ENCODE measurements at regions not wholly inside any gene's neighbourhood (a gene's known extent, or its start where the extent isn't known, plus 50 kb on each side); places are given as distances from the start of the nearest gene placed in this dataset.

DNA sequence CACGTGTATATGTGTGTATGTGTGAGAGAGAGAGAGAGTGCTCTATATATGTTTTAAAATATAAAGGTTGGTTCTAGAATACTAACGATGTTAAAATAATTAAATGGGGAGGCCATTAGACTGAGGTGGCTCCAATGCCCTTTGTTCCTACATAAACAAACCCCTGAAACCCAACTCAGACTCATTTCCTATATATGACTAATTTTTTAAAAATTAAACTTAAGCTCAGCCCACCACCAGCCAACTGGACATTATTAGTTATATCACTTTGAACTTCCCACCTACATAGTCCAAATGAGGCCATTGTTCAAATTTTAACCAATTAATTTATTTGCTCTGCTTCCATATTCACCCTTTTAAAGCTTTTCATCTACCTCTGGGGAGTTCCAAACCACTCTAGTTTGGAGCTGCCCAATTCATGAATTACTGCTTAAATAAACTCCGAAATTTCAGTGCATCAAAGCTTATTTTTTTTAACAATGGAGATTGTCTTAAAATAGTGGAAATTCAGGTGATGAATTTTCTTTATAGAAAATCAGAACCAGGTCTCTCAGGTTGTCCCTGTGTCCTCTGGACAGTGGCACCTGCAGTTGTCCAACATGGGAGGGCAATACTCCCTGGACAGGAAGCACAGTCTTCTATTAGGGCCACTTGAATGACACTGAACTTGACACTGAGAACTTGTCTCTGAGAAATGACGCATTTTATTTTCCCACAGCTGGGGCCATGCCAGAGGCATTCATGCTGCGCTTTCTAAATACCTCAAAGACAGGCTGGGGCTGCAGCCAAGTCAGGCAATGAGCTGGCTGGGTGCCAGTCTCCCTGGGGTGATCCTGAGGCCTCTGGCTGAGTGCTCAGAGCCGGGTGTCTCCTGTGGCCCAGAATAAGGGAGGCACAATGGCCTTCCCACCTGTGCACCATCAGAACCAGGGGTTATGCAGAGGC lies 109.5 kb upstream of the TMEM72 start:
- Histone ChIP-seq H3K4me2 (no peak overlapping the region), H3F3A (ENCODE audit: low read depth) (no peaks in the 10 kb centered on the region), H3K79me2 (ENCODE audit: low read depth) (no peaks in the 10 kb centered on the region), H3K27ac (no peak overlapping the region), H3K9me3 (ENCODE audit: low read depth) (no peaks in the 10 kb centered on the region), H2AFZ (replicated peaks) (no peak overlapping the region), H3K36me3 (no peaks in the 10 kb centered on the region), H4K20me1 (ENCODE audit: low read depth) (no peaks in the 10 kb centered on the region), H3K27me3 (no peaks in the 10 kb centered on the region), H3K9ac (no peak overlapping the region), H3K4me3 (no peak overlapping the region), H3K4me1 (no peaks in the 10 kb centered on the region)
- H3K36me3 Mint-ChIP-seq, result no peaks in the 10 kb centered on the region
- no peaks in the 10 kb centered on the region for H3K27me3 Mint-ChIP-seq (ENCODE audit: insufficient read depth, low read depth)
- H3K27ac Mint-ChIP-seq, result no peak overlapping the region
- no peak overlapping the region for H3K4me3 Mint-ChIP-seq
- no peak for DNase-seq (ENCODE audit: low spot score)
- no peaks in the 10 kb centered on the region for H3K9me3 Mint-ChIP-seq
- TF ChIP-seq EZH2phosphoT487 (IDR thresholded peaks at IDR 0.05), result no peak
- no peak for TF ChIP-seq EZH2 (IDR thresholded peaks at IDR 0.05)
- TF ChIP-seq, protein P1, sequence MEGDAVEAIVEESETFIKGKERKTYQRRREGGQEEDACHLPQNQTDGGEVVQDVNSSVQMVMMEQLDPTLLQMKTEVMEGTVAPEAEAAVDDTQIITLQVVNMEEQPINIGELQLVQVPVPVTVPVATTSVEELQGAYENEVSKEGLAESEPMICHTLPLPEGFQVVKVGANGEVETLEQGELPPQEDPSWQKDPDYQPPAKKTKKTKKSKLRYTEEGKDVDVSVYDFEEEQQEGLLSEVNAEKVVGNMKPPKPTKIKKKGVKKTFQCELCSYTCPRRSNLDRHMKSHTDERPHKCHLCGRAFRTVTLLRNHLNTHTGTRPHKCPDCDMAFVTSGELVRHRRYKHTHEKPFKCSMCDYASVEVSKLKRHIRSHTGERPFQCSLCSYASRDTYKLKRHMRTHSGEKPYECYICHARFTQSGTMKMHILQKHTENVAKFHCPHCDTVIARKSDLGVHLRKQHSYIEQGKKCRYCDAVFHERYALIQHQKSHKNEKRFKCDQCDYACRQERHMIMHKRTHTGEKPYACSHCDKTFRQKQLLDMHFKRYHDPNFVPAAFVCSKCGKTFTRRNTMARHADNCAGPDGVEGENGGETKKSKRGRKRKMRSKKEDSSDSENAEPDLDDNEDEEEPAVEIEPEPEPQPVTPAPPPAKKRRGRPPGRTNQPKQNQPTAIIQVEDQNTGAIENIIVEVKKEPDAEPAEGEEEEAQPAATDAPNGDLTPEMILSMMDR (IDR thresholded peaks at IDR 0.05), result no peak
- H3K4me1 Mint-ChIP-seq, result peaks cover 3% of the 10 kb centered on the region

DNA sequence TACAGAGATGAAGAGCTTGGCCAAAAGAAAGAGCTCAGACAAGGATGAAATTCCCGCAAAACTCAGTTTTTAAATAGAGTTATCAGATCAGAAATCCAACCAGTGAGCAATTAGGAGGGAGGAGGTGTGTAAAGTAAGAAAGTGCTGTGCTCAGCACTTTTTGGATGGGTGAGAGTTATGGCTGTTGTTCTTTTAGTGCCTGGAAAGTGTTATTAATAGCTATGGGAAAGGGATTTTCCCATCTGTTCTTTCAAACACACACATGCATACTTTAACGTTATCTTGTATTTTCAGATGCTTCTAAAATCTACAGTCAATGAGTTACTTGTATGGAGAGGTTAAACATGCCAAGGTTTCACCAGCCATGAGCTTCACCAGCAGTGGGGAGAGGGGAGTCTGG lies 107.3 kb upstream of the TMEM72 start:
- peaks cover 3% of the 10 kb centered on the region for H3K4me1 Mint-ChIP-seq
- H3K79me2 ChIP-seq (ENCODE audit: low read depth), result no peaks in the 10 kb centered on the region
- no peaks in the 10 kb centered on the region for H3K36me3 Mint-ChIP-seq
- no peaks in the 10 kb centered on the region for H4K20me1 ChIP-seq (ENCODE audit: low read depth)
- no peak overlapping the region for H3K4me3 ChIP-seq
- no peaks in the 10 kb centered on the region for H3K27me3 Mint-ChIP-seq (ENCODE audit: insufficient read depth, low read depth)
- no peaks in the 10 kb centered on the region for H3K27me3 ChIP-seq
- H3K27ac ChIP-seq, result no peak overlapping the region
- H3K9me3 Mint-ChIP-seq, result no peaks in the 10 kb centered on the region
- H3K27ac Mint-ChIP-seq, result no peak overlapping the region
- H3K4me1 ChIP-seq, result no peaks in the 10 kb centered on the region
- DNase-seq (ENCODE audit: low spot score), result no peak
- no peaks in the 10 kb centered on the region for H3K9me3 ChIP-seq (ENCODE audit: low read depth)
- no peak overlapping the region for H2AFZ ChIP-seq (replicated peaks)
- H3F3A ChIP-seq (ENCODE audit: low read depth), result no peaks in the 10 kb centered on the region
- no peak overlapping the region for H3K4me2 ChIP-seq
- no peak overlapping the region for H3K4me3 Mint-ChIP-seq
- no peaks in the 10 kb centered on the region for H3K36me3 ChIP-seq
- no peak overlapping the region for H3K9ac ChIP-seq
- no peak for TF ChIP-seq EZH2phosphoT487 (IDR thresholded peaks at IDR 0.05)
- TF ChIP-seq, protein P1 (IDR thresholded peaks at IDR 0.05), result no peak
- TF ChIP-seq EZH2 (IDR thresholded peaks at IDR 0.05), result no peak

DNA sequence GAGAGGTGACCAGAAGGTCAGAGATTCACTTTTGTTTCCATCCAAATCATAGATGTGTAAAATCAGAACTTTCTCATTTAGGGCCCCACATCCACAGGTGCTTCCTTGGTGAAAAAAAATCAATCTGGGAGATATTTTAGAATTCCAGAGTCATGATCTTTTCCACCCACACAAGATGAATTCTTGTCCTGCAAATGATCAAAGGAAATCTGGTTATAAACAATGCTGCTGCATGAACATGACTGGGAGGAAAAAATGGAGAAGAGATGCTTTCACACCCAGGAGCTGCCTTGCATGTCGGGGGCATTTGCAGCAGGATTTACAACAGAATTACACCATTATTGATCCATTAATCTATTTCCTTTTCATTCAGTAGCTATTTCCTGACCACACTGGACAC lies 106.5 kb upstream of the TMEM72 start:
- no peak overlapping the region for H2AFZ ChIP-seq (replicated peaks)
- H3K4me2 ChIP-seq, result no peak overlapping the region
- Mint-ChIP-seq H3K4me3 (no peak overlapping the region), H3K36me3 (no peaks in the 10 kb centered on the region), H3K27ac (no peak overlapping the region), H3K9me3 (no peaks in the 10 kb centered on the region), H3K4me1 (peaks cover 3% of the 10 kb centered on the region), H3K27me3 (ENCODE audit: insufficient read depth, low read depth) (no peaks in the 10 kb centered on the region)
- DNase-seq (ENCODE audit: low spot score), result no peak
- no peaks in the 10 kb centered on the region for H3K4me1 ChIP-seq
- no peak overlapping the region for H3K4me3 ChIP-seq
- TF ChIP-seq EZH2phosphoT487 (IDR thresholded peaks at IDR 0.05) (no peak), EZH2 (IDR thresholded peaks at IDR 0.05) (no peak)
- TF ChIP-seq, protein P1 (IDR thresholded peaks at IDR 0.05), result no peak
- no peaks in the 10 kb centered on the region for H3K36me3 ChIP-seq
- H3K27me3 ChIP-seq, result no peaks in the 10 kb centered on the region
- H4K20me1 ChIP-seq (ENCODE audit: low read depth), result no peaks in the 10 kb centered on the region
- H3K79me2 ChIP-seq (ENCODE audit: low read depth), result no peaks in the 10 kb centered on the region
- H3K9ac ChIP-seq, result no peak overlapping the region
- no peaks in the 10 kb centered on the region for H3F3A ChIP-seq (ENCODE audit: low read depth)
- H3K27ac ChIP-seq, result no peak overlapping the region
- no peaks in the 10 kb centered on the region for H3K9me3 ChIP-seq (ENCODE audit: low read depth)
